ENCODE measurements at regions not wholly inside any gene's neighbourhood (a gene's known extent, or its start where the extent isn't known, plus 50 kb on each side); places are given as distances from the start of the nearest gene placed in this dataset.

DNA sequence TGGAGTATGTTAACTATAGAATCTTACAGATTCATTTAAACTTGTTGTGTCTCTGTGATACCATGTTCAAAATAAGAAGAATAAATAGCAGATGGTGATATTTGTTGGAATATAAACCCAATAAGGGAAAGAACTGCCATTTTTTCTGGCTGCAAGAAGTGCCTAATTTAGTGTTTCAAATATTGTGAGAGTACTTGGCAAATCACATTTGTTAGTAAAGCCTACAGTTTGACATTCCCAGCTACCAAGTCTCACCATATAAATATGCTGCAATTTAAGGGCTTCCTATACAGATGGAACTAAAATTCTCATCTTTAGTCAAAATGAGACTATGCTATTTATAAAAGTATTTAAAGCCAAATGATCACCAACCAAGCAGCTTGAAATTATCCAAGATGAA is 96.0 kb upstream of the WDFY3 start:
- no peak overlapping the region for H3K27ac ChIP-seq
- TF ChIP-seq, protein P1, sequence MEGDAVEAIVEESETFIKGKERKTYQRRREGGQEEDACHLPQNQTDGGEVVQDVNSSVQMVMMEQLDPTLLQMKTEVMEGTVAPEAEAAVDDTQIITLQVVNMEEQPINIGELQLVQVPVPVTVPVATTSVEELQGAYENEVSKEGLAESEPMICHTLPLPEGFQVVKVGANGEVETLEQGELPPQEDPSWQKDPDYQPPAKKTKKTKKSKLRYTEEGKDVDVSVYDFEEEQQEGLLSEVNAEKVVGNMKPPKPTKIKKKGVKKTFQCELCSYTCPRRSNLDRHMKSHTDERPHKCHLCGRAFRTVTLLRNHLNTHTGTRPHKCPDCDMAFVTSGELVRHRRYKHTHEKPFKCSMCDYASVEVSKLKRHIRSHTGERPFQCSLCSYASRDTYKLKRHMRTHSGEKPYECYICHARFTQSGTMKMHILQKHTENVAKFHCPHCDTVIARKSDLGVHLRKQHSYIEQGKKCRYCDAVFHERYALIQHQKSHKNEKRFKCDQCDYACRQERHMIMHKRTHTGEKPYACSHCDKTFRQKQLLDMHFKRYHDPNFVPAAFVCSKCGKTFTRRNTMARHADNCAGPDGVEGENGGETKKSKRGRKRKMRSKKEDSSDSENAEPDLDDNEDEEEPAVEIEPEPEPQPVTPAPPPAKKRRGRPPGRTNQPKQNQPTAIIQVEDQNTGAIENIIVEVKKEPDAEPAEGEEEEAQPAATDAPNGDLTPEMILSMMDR (IDR thresholded peaks at IDR 0.05; ENCODE audit: low read depth, low read length), result no peak
- no peaks in the 10 kb centered on the region for H3K36me3 ChIP-seq
- no peak overlapping the region for H3K4me3 ChIP-seq (ENCODE audit: low read depth, low read length)
- no peak for DNase-seq
- no peaks in the 10 kb centered on the region for H3K27me3 ChIP-seq (ENCODE audit: insufficient read depth, low read depth, severe bottlenecking)
- no peaks in the 10 kb centered on the region for H3K9me3 ChIP-seq (ENCODE audit: severe bottlenecking)

DNA sequence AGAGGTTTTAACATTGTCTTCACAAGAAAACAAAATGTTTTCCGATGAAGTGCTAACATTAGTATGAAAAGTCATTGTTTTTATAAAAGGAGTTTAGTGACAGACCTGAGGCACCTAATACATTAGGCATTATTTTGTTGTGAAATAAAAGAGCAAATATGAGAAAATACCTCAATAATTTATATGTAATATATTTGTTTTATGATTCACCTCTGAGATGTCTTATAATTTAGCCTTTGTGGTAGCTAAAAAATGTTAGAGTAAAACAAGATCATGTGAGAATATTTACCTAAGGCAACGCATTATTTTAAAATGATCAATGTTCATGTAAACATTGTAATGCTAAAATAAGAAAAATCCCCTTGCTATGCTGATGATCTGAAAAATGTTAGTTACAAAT is 100.9 kb upstream of the WDFY3 start:
- Histone ChIP-seq H3K27ac (no peak overlapping the region), H3K9me3 (ENCODE audit: severe bottlenecking) (no peaks in the 10 kb centered on the region), H3K4me3 (ENCODE audit: low read depth, low read length) (no peak overlapping the region), H3K27me3 (ENCODE audit: insufficient read depth, low read depth, severe bottlenecking) (no peaks in the 10 kb centered on the region), H3K36me3 (no peaks in the 10 kb centered on the region)
- TF ChIP-seq, protein P1 (IDR thresholded peaks at IDR 0.05; ENCODE audit: low read depth, low read length), result no peak
- DNase-seq, result no peak

DNA sequence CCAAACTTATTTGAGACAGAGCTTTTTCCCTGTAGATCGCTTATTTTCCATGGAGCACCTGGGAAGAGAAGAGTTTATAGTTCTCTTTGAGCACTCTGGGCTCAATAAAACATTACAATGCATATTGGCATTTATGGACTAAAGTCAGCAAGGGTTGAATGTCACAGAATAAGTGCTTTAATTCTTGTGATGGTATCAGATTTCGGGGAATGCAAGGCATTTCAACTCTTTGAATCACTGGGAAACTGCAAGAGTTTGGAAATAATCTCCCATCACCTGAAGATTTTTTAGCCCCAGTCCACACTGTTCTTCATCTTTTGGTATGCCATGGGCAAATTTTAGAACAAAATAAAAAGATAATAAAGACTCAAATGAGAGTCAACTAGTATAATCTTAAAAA is 111.5 kb upstream of the WDFY3 start:
- H3K27me3 ChIP-seq (ENCODE audit: insufficient read depth, low read depth, severe bottlenecking), result no peaks in the 10 kb centered on the region
- TF ChIP-seq, protein P1 (IDR thresholded peaks at IDR 0.05; ENCODE audit: low read depth, low read length), result no peak
- no peak overlapping the region for H3K4me3 ChIP-seq (ENCODE audit: low read depth, low read length)
- no peaks in the 10 kb centered on the region for H3K36me3 ChIP-seq
- DNase-seq, result no peak
- H3K9me3 ChIP-seq (ENCODE audit: severe bottlenecking), result no peaks in the 10 kb centered on the region
- no peak overlapping the region for H3K27ac ChIP-seq

DNA sequence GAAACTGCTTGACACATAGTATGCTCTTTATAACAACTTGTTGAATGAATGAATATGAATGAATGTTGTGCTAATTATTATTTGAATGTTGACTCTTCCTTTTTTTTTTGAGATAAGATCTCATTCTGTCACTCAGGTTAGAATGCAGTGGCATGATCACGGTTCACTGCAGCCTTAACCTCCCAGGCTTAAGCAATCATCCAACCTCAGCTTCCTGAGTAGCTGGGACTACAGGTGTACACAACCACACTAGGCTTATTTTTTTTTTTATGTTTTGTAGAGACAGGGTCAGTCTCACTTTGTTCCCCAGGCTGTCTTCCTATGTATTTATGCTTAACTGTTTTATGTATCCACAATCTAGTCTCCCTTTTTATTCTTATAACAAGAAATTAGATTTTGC is 114.7 kb upstream of the WDFY3 start:
- H3K27ac ChIP-seq, result no peak overlapping the region
- no peaks in the 10 kb centered on the region for H3K27me3 ChIP-seq (ENCODE audit: insufficient read depth, low read depth, severe bottlenecking)
- no peaks in the 10 kb centered on the region for H3K36me3 ChIP-seq
- TF ChIP-seq, protein P1 (IDR thresholded peaks at IDR 0.05; ENCODE audit: low read depth, low read length), result no peak
- DNase-seq, result no peak
- H3K9me3 ChIP-seq (ENCODE audit: severe bottlenecking), result no peaks in the 10 kb centered on the region
- H3K4me3 ChIP-seq (ENCODE audit: low read depth, low read length), result no peak overlapping the region

DNA sequence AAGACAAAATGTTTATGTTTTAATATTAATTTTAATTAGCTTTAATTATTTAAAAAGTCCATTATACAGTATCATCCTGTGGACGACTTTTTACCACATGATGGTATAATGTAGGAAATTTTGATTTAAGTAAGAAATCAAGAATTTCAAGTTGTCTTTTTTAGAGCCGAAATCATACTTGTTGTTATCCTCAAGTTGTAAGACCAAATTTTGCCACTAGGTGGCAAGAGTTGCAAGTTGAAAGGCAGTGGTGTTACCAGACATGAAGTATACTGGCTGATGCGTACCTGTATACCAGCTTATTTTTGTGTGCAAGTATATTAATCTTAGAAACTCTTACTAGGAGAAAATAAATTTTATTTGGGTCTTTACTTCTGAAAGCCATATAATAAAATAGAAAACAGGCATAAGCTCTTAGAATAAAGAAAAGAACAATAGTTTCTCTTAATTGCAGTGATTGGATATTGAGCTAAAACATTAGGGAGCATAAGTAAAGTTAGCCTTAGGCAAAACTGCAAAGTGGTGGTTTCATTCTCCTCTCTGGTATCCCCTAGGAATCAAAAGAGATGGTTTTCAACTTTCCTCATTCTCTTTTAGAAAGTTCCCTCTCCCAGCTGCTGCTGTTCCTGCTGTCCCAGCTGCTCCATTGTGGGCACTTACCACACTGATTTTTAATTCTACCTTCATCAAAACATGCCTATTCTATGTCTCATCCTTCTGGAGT is 118.0 kb upstream of the WDFY3 start:
- no peaks in the 10 kb centered on the region for H3K27me3 ChIP-seq (ENCODE audit: insufficient read depth, low read depth, severe bottlenecking)
- no peak overlapping the region for H3K27ac ChIP-seq
- no peaks in the 10 kb centered on the region for H3K36me3 ChIP-seq
- TF ChIP-seq, protein P1 (IDR thresholded peaks at IDR 0.05; ENCODE audit: low read depth, low read length), result peak; percentile 38
- peaks cover 4% of the 10 kb centered on the region for H3K9me3 ChIP-seq (ENCODE audit: severe bottlenecking)
- H3K4me3 ChIP-seq (ENCODE audit: low read depth, low read length), result no peak overlapping the region
- DNase-seq, result peak; percentile 49

DNA sequence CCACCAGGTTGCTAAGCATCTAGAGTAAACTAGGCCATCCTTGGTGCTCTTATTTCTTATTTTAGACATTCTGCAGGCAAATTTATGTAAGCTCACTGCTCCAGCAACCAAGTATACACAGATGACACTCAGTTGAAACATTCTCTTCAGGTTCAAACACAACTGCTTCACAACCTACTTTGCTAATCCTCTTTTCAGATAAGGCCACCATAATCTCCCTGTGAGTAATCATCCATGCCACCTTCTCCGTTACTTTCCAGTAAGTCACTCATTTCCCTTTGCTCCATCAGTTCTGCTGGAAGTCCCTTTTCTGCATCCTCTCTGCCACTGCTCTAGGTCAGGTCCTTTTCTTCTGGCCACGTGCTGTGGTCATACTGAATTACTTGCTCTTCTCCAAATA is 120.2 kb upstream of the WDFY3 start:
- Histone ChIP-seq H3K4me3 (ENCODE audit: low read depth, low read length) (no peak overlapping the region), H3K9me3 (ENCODE audit: severe bottlenecking) (peaks cover 4% of the 10 kb centered on the region), H3K27ac (no peak overlapping the region), H3K36me3 (no peaks in the 10 kb centered on the region), H3K27me3 (ENCODE audit: insufficient read depth, low read depth, severe bottlenecking) (no peaks in the 10 kb centered on the region)
- peak; percentile 32 for DNase-seq
- TF ChIP-seq, protein P1 (IDR thresholded peaks at IDR 0.05; ENCODE audit: low read depth, low read length), result no peak

Measured in WERI-Rb-1 (cell line).